Kidney capillary endothelial cell (primary cell): ENCODE measurements at regions not wholly inside any gene's neighbourhood (a gene's known extent, or its start where the extent isn't known, plus 50 kb on each side); places are given as distances from the start of the nearest gene placed in this dataset.

Source experiments
- DNase-seq: peaks from one replicate; pipeline ENCODE4 v3.0.0-alpha.2; 2018; ENCODE audit warnings: low spot score

DNA sequence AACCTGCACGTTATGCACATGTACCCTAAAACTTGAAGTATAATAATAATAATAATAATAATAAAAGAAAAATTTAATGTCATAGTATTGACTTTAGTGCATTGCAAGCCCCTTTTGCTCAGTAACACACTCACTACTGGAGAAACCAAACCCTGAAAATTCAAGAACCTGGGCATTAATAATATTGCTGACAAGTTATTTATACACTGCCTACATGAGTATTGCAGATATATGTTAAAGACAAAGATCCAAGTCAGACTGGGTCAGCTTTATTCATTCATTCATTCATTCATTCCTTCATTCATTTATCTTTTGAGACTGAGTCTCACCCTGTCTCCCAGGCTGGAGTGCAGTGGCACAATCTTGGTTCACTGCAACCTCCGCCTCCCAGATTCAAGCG is 1711.2 kb downstream of the TP53TG3F start:
- no peak for DNase-seq

GRCh38 chr16:35171106-35171505 is 1711.7 kb downstream of the TP53TG3F start:
- DNase-seq: no peak

GRCh38 chr16:35173295-35173694 is 1713.9 kb downstream of the TP53TG3F start:
- DNase-seq: no peak

GRCh38 chr16:35174016-35174415 is 1714.6 kb downstream of the TP53TG3F start:
- DNase-seq: no peak

DNA sequence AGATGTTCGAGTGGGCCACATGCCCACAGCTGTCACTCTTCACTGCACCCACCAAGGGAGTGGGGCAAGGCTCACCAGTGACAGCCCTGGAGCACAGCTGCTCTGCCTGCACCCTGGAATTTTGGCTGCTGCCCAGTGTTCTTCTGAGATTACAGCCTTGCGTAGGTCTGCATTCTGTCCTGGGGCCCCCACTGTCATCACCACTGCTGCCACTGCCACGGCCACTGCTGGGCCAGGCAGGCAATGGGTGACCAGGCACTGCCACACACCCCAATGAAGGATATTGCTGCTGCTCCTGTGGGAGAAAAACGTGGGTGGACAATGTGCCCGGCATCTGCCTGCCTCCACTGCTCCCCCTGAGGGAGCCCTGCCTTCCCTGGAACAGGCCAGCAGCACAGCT is 1717.0 kb downstream of the TP53TG3F start:
- no peak for DNase-seq

- no peak for DNase-seq
These were observed 1718.4 kb downstream of the TP53TG3F start for GRCh38 chr16:35177851-35178250.

DNA sequence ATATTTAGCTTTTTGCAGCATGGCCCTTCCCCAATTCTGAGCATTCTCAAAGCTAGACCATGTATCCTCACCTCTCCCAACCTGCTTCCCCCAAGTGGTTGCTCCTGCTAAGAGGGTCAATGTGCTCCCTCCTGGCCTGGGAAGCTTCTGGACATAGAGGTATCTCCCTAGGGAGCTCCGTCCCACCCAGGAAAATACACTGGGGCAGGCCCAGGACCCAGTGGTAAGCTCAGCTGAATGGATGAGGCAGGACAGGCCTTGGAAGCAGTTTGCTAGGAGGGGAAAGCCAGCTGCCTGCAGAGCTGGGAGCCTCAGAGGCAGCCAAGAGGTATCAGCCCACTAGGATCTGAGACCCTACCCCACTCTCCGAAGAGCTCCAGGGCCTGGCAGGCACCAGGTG is 1721.6 kb downstream of the TP53TG3F start:
- no peak for DNase-seq

DNA sequence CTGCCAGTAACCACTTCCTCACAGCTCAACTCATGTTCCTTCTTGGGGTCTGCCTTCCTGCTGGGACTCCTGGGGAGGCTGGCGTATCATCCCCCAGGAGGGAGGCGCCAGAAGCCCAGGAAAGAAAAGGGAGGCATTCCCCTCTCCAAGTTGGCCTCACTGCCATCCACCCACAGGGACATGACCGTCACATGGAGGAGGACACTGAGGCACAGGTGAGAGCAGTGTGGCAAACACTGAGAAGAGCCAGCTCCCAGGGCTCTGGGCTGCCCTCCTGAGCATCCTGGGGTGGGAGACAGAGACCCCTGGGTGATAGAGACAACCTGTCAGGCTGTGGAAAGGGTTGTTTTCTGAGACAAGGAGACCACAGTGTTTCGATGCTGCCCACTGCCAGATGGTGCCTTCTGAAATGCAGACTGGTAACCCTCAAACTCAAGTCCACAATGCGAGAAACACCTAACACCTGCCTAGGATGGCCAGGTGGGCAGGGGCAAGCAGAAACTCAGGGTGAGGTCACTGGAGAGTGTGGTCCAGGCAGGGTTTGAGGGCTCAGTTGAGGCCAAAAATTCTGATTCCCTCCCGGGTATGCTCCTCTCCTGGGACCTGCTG is 1722.1 kb downstream of the TP53TG3F start:
- DNase-seq: no peak

DNA sequence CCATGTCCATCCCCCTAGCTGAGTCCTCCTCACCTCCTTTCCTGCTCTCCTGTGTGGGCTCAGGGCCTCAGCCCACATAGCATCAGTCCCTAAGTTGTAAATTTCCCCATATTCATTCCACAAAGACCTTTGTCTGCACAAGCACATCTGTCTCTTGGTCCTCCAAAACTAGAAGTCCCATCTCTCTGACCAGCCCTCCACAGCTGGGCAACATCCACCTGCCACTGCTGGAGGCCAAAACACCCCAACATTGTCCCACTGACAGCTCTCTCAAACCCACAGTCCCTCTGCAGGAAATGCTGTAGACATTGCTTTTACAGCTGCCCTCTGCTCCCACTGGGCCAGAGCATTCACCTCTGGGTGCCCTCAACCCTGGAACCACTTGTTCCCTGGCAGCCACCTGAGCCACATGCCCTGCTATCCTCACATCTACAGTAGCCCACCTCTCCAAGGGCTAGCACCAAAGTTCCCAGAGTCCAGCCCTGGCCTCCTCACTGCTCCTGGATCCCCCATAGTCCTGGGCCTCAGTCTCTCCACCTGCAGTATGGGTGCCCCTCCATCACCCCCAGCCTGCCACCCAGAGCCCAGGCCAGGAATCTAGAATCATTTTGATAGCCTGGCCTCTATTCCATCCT is 1722.7 kb downstream of the TP53TG3F start:
- DNase-seq: no peak

GRCh38 chr16:35182943-35183550 is 1723.6 kb downstream of the TP53TG3F start:
- DNase-seq: no peak

DNA sequence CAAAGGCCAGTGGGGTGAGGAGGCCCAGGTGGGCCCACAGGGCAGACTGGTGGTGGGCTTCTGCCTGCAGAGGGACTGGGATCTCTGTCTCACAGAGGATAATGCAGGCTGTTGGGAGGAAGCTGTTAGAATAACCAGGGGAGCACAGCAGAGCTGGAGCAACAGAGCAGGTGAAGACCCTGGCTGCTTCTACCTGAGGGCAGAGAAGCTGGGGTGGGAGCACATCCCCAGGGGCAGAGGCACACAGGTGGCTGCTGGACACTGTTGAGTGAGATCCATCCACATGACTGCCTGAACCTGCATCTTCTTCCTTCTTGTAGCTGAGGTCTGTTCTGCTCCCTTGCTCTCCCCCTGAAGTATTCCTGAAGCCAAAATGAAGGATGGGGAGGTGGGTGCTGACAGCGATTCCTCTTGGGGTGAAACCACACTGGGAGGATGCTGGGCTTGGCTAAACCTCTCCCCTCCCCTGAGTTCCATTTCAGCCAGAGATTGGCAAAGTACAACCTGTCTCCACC is 1725.0 kb downstream of the TP53TG3F start:
- no peak for DNase-seq

GRCh38 chr16:35185366-35186044 is 1726.1 kb downstream of the TP53TG3F start:
- DNase-seq: no peak

DNA sequence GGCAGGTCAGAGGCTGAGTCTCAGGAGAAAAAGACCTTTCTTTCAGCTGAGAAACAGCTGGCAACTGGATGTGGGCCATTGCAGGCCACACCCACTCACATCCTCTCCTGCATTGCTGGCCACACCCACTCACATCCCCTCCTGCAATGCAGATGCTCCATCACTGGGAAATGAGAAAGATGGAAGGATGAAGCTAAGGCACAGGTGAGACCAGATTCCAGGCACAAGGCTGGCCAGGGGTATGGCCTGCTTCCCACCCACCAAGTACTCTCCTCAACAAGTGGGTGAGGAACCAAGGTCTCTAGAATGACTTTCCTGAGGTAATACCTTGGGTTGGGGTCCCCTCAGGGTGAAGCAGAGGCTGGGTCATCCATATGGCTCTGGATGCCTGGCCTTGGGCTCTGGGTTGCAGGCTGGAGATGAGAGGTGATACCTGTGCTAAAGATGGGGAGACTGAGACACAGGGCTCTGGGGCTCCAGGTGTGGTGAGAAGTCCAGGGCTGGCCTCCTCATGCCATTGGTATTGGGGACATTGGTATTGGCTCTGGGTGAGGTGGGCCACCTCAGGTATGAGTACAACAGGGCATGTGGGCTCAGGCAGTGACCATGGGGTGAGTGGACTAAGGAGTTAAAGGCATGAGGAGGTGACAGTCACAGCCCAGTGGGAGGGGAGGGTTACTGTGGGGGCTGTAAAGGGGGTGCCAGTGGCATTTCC is 1726.8 kb downstream of the TP53TG3F start:
- DNase-seq: no peak

DNA sequence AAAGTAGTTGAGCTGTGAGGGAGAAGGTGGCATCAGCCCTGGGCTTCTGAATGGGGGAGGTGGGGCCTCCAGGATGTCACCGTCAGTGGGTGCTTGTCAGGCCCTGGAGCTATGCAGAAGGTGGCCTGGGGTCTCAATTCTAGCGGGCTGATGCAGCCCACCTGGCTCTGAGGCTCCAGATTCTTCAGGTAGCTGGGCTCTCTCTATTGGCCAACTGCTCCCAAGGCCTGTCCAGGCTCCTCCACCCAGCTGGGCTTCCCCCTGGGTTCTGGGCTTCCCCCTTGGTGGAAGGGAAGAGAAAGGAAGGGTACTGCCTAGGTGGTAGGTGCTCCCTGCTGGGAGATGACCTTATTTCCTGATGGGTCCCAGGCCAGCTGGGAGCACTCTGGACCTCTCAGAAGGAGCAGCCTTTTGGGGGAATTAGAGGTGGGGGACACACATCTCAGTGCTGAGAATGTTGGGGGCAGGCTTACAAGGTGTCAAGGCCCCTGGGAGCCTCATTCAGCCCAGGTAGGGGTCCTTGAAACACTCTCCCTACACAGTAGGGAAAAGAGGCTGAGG is 1728.3 kb downstream of the TP53TG3F start:
- no peak for DNase-seq

DNA sequence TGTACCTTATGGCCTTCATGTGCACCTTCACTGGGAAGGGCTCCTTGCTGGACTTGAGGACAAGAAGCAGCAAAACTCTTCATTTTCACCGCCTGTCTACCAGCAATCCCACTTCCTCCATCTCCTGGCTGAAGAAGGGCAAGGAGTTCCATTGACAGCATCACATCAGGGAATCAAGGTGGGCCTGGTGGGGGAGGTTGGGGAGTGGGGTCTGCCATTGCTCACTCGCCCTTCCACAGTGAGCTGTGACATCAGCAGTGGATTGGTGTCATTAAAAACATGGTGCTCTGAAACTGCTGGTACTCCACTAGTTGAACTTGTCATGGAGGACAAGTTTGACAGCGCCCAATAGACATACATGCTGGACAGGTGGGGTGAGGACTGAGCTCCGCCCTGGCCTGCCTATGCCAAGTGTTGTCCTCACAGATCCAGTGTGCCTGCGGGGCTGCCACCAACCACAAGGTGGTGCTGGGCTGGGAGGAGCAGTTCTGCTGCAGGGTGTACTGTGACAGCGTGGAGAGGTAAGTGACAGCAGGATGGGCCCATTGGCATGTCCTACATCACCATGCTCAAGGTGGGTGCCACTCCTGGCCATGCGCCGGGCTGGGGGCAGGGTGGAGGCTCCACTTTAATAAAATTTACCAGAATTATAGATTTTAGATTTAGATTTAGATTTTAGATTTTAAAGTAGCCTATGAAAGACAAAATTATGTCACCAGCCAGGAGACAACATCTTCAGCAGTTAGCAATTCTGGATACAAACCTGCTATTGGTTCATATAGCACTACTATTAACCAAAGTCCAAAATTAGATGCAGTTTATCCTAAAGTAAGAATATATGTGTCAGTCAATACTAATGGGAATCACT is 1729.1 kb downstream of the TP53TG3F start:
- no peak for DNase-seq

- DNase-seq: no peak
These were observed 1733.6 kb downstream of the TP53TG3F start for GRCh38 chr16:35192993-35193392.

DNA sequence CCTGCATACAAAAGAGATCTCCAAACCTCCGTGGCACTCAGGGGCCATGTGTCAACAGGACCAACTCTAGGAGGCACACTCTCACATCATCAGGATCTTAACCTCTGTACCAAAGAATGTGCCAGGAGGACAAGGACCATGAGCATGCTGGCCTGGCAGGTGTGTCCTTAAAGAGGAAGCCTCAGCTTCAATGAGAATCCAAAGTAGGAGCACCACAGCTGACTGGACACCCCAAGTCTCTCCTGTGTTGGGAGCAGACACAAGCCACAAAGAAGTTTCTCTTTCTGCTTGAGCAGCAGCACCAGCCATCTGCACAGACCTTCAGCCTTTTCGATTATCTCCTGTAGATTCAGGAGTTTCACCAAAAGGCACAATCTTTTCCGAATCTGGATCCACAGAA is 1734.5 kb downstream of the TP53TG3F start:
- no peak for DNase-seq

DNA sequence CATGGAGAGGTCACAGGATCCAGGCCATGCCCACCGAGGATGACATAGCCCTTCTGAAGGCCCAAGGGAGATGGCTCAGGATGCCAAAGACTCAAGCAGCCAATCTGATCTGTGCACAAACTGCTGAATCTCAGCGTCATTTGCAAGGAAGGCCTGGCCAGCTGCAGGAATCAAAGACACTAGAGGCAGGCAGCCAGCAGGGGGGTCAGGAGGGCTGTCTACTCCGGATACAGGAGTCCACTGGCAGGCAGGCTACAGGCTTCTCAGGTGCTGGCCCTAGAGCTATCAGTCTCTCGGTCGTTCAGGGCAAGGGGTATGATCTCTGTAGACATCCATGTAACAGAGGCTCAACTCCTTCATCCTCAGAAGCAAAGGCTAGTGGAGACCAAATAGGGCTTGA is 1735.3 kb downstream of the TP53TG3F start:
- no peak for DNase-seq

- DNase-seq: no peak
These were observed 1735.9 kb downstream of the TP53TG3F start for GRCh38 chr16:35195173-35195863.

GRCh38 chr16:35195864-35196216 is 1736.4 kb downstream of the TP53TG3F start:
- DNase-seq: no peak
